Hepatocyte (in vitro differentiated cells): ENCODE measurements at regions not wholly inside any gene's neighbourhood (a gene's known extent, or its start where the extent isn't known, plus 50 kb on each side); places are given as distances from the start of the nearest gene placed in this dataset.

Experiments used
- EZH2 ChIP-seq: fragments of 200-600 bp; sonication (generic); IDR thresholded peaks from 2 replicates; pipeline ENCODE4 v1.6.1; 2016; ENCODE audit warnings: antibody characterized with exemption, mild to moderate bottlenecking, borderline replicate concordance
- EZH2phosphoT487 ChIP-seq: fragments of 200-600 bp; sonication (generic); IDR thresholded peaks from one replicate; pipeline ENCODE4 v1.6.1; 2018; ENCODE audit warnings: antibody characterized with exemption, mild to moderate bottlenecking, low read depth, moderate library complexity; ENCODE audit not compliant: unreplicated experiment, severe bottlenecking
- TF ChIP-seq, protein P1 (sequence below): fragments of 200-600 bp; sonication (generic); IDR thresholded peaks from 2 replicates; pipeline ENCODE4 v1.5.1; 2016; ENCODE audit warnings: antibody characterized with exemption, mild to moderate bottlenecking; ENCODE audit not compliant: poor library complexity

DNA sequence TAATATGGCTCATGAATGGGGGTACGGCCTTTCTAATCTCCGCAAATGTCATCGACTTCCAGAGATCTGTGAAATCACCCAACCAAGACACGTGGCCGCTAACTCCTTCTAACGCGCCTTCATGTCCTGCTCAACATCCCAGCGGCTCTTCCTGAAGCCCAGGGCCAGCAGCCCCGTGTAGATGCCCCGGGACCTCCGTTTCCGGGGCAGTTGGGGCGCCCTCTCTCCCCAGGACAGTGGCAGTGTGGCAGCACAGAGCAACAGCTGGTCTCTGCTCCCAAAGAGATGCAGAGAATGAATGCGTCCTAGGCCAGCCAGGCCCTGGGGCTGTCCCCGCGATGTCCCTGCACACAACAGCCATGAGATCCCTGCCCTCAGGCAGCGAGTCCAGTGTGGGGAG, 153.5 kb downstream of the RBFOX3 start:
- TF ChIP-seq, protein P1, sequence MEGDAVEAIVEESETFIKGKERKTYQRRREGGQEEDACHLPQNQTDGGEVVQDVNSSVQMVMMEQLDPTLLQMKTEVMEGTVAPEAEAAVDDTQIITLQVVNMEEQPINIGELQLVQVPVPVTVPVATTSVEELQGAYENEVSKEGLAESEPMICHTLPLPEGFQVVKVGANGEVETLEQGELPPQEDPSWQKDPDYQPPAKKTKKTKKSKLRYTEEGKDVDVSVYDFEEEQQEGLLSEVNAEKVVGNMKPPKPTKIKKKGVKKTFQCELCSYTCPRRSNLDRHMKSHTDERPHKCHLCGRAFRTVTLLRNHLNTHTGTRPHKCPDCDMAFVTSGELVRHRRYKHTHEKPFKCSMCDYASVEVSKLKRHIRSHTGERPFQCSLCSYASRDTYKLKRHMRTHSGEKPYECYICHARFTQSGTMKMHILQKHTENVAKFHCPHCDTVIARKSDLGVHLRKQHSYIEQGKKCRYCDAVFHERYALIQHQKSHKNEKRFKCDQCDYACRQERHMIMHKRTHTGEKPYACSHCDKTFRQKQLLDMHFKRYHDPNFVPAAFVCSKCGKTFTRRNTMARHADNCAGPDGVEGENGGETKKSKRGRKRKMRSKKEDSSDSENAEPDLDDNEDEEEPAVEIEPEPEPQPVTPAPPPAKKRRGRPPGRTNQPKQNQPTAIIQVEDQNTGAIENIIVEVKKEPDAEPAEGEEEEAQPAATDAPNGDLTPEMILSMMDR: no peak
- TF ChIP-seq EZH2phosphoT487 (no peak), EZH2 (no peak)
